GM12873 (cell line): ENCODE measurements at regions not wholly inside any gene's neighbourhood (a gene's known extent, or its start where the extent isn't known, plus 50 kb on each side); places are given as distances from the start of the nearest gene placed in this dataset.

Experiments used
- CTCF ChIP-seq: IDR thresholded peaks from 2 replicates; pipeline ENCODE4 v1.5.1; 2012; ENCODE audit warnings: low read depth, mild to moderate bottlenecking, moderate library complexity, low read length, control low read depth; ENCODE audit not compliant: insufficient read depth; ENCODE audit errors: missing control alignments

GRCh38 chr10:4683838-4684237 lies 142.2 kb upstream of the AKR1E2 start:
- TF ChIP-seq CTCF: no peak

- TF ChIP-seq CTCF: no peak
These were observed 142.9 kb upstream of the AKR1E2 start for GRCh38 chr10:4683137-4683536.

GRCh38 chr10:4678951-4679671 lies 146.9 kb upstream of the AKR1E2 start:
- TF ChIP-seq CTCF: no peak

- no peak for TF ChIP-seq CTCF
These were observed 147.7 kb upstream of the AKR1E2 start for GRCh38 chr10:4678023-4678950.

GRCh38 chr10:4677296-4678021 lies 148.5 kb upstream of the AKR1E2 start:
- no peak for TF ChIP-seq CTCF

GRCh38 chr10:4676566-4676965 lies 149.4 kb upstream of the AKR1E2 start:
- TF ChIP-seq CTCF: no peak

- TF ChIP-seq CTCF: no peak
These were observed 150.2 kb upstream of the AKR1E2 start for GRCh38 chr10:4675808-4676207.
